ENCODE measurements at regions not wholly inside any gene's neighbourhood (a gene's known extent, or its start where the extent isn't known, plus 50 kb on each side); places are given as distances from the start of the nearest gene placed in this dataset.

DNA sequence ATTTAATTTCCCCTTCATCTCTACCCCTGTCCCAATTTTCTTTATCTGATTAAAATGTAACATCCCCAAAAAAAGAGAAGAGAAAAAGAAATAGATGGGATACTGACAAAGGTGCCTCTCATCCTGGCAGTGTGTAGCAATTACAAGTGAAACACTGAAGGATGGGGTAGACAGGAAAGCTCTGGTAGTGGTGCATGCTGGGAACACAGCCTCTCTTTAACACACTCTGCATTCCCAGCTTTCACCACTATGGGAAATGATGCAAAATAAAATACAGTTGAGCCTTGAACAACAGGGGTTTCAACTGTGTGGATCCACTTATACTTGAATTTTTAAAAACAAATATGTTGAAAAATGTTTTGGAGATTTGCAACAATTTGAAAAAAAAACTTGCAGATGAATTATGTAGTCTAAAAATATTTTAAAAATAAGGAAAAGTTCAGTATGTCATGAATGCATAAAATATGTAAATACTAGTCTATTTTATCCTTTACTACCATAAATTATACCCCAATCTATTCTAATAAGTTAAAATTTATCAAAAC, 239.2 kb upstream of the DDX53 start (continued):
- TF ChIP-seq BRCA1 (IDR thresholded peaks at IDR 0.05) (no peak), BRCA1 (CRISPR knock-in tag; IDR thresholded peaks at IDR 0.05) (no peak), FOXJ3 (CRISPR knock-in tag; IDR thresholded peaks at IDR 0.05) (no peak), ZNF707 (CRISPR knock-in tag; conservative IDR thresholded peaks at IDR 0.05) (no peak)
- TF ChIP-seq, protein P1, sequence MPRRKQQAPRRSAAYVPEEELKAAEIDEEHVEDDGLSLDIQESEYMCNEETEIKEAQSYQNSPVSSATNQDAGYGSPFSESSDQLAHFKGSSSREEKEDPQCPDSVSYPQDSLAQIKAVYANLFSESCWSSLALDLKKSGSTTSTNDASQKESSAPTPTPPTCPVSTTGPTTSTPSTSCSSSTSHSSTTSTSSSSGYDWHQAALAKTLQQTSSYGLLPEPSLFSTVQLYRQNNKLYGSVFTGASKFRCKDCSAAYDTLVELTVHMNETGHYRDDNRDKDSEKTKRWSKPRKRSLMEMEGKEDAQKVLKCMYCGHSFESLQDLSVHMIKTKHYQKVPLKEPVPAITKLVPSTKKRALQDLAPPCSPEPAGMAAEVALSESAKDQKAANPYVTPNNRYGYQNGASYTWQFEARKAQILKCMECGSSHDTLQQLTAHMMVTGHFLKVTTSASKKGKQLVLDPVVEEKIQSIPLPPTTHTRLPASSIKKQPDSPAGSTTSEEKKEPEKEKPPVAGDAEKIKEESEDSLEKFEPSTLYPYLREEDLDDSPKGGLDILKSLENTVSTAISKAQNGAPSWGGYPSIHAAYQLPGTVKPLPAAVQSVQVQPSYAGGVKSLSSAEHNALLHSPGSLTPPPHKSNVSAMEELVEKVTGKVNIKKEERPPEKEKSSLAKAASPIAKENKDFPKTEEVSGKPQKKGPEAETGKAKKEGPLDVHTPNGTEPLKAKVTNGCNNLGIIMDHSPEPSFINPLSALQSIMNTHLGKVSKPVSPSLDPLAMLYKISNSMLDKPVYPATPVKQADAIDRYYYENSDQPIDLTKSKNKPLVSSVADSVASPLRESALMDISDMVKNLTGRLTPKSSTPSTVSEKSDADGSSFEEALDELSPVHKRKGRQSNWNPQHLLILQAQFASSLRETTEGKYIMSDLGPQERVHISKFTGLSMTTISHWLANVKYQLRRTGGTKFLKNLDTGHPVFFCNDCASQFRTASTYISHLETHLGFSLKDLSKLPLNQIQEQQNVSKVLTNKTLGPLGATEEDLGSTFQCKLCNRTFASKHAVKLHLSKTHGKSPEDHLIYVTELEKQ (CRISPR knock-in tag; IDR thresholded peaks at IDR 0.05): no peak
- TF ChIP-seq, protein P2, sequence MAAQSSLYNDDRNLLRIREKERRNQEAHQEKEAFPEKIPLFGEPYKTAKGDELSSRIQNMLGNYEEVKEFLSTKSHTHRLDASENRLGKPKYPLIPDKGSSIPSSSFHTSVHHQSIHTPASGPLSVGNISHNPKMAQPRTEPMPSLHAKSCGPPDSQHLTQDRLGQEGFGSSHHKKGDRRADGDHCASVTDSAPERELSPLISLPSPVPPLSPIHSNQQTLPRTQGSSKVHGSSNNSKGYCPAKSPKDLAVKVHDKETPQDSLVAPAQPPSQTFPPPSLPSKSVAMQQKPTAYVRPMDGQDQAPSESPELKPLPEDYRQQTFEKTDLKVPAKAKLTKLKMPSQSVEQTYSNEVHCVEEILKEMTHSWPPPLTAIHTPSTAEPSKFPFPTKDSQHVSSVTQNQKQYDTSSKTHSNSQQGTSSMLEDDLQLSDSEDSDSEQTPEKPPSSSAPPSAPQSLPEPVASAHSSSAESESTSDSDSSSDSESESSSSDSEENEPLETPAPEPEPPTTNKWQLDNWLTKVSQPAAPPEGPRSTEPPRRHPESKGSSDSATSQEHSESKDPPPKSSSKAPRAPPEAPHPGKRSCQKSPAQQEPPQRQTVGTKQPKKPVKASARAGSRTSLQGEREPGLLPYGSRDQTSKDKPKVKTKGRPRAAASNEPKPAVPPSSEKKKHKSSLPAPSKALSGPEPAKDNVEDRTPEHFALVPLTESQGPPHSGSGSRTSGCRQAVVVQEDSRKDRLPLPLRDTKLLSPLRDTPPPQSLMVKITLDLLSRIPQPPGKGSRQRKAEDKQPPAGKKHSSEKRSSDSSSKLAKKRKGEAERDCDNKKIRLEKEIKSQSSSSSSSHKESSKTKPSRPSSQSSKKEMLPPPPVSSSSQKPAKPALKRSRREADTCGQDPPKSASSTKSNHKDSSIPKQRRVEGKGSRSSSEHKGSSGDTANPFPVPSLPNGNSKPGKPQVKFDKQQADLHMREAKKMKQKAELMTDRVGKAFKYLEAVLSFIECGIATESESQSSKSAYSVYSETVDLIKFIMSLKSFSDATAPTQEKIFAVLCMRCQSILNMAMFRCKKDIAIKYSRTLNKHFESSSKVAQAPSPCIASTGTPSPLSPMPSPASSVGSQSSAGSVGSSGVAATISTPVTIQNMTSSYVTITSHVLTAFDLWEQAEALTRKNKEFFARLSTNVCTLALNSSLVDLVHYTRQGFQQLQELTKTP (IDR thresholded peaks at IDR 0.05; ENCODE audit: low read depth in 1 of 2, partially characterized antibody in 2 of 2): no peak
